ENCODE measurements at regions not wholly inside any gene's neighbourhood (a gene's known extent, or its start where the extent isn't known, plus 50 kb on each side); places are given as distances from the start of the nearest gene placed in this dataset.
A peak's percentile ranks its signal among the peaks of the same experiment; 100 is the strongest.

DNA sequence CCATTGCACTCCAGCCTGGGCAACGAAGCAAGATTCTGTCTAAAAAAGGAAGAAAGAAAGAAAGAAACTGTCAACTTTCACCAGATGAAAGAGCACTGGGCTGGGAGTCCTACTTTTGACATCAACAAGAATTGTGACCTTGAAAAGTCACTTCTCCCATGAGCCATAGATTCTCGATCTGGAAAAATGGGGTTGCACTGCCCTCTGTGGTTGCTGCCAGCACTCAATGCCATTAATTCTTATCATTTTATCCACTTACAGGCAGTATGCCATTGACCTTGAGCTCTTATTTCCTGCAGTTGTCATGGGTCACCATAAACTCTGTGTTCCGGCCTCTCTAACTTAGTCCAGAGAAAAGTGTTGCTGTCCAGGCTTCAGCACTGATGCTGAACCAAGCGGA is 137.2 kb downstream of the NOC3L start:
- Histone ChIP-seq H3K36me3 (replicated peaks in 1 of 2; ENCODE audit: control insufficient read depth in 1 of 2, insufficient read depth in 2 of 2, low read length in 2 of 2) (no peaks in the 10 kb centered on the region), H3K27ac (ENCODE audit: extremely low read length, insufficient read depth, low read length) (no peak overlapping the region), H3K27me3 (ENCODE audit: control insufficient read depth in 1 of 2, insufficient read depth in 2 of 2, low read length in 2 of 2) (no peaks in the 10 kb centered on the region), H3K4me1 (ENCODE audit: insufficient read depth, low read length) (peaks cover 12% of the 10 kb centered on the region), H3K9ac (ENCODE audit: insufficient read depth, low read depth, low read length) (no peak overlapping the region), H3K79me2 (ENCODE audit: insufficient read depth, low read length) (no peaks in the 10 kb centered on the region), H3K4me2 (ENCODE audit: low read depth, low read length) (no peak overlapping the region), H3K9me3 (ENCODE audit: low read length) (no peaks in the 10 kb centered on the region), H2AFZ (ENCODE audit: low read length) (no peak overlapping the region), H3K4me3 (replicated peaks in 1 of 3; ENCODE audit: insufficient read depth in 1 of 3, low read depth in 2 of 3, low read length in 3 of 3) (no peak overlapping the region), H4K20me1 (ENCODE audit: insufficient read depth, low read length) (no peaks in the 10 kb centered on the region)
- POLR2A ChIA-PET: no interaction called here
- TF ChIP-seq ZNF256 (CRISPR knock-in tag; conservative IDR thresholded peaks at IDR 0.05) (no peak), THYN1 (CRISPR knock-in tag; IDR thresholded peaks at IDR 0.05; ENCODE audit: borderline replicate concordance, low read depth) (no peak), ZNF782 (CRISPR knock-in tag; IDR thresholded peaks at IDR 0.05; ENCODE audit: borderline replicate concordance) (no peak), ZNF282 (IDR thresholded peaks at IDR 0.05; ENCODE audit: partially characterized antibody) (no peak), PITX1 (CRISPR knock-in tag; IDR thresholded peaks at IDR 0.05) (no peak), STAG1 (CRISPR knock-in tag; IDR thresholded peaks at IDR 0.05) (peak; percentile 39; the same call in 1 of the 2 replicates), CHD2 (IDR thresholded peaks at IDR 0.05; ENCODE audit: low read depth, low read length) (no peak), RFX5 (IDR thresholded peaks at IDR 0.05; ENCODE audit: low read depth, low read length) (no peak), ZNF431 (CRISPR knock-in tag; IDR thresholded peaks at IDR 0.05; ENCODE audit: borderline replicate concordance, low read depth) (no peak)
- TF ChIP-seq, protein P1, sequence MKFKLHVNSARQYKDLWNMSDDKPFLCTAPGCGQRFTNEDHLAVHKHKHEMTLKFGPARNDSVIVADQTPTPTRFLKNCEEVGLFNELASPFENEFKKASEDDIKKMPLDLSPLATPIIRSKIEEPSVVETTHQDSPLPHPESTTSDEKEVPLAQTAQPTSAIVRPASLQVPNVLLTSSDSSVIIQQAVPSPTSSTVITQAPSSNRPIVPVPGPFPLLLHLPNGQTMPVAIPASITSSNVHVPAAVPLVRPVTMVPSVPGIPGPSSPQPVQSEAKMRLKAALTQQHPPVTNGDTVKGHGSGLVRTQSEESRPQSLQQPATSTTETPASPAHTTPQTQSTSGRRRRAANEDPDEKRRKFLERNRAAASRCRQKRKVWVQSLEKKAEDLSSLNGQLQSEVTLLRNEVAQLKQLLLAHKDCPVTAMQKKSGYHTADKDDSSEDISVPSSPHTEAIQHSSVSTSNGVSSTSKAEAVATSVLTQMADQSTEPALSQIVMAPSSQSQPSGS (CRISPR knock-in tag; IDR thresholded peaks at IDR 0.05): no peak
- TF ChIP-seq, protein P2, sequence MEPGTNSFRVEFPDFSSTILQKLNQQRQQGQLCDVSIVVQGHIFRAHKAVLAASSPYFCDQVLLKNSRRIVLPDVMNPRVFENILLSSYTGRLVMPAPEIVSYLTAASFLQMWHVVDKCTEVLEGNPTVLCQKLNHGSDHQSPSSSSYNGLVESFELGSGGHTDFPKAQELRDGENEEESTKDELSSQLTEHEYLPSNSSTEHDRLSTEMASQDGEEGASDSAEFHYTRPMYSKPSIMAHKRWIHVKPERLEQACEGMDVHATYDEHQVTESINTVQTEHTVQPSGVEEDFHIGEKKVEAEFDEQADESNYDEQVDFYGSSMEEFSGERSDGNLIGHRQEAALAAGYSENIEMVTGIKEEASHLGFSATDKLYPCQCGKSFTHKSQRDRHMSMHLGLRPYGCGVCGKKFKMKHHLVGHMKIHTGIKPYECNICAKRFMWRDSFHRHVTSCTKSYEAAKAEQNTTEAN (CRISPR knock-in tag; conservative IDR thresholded peaks at IDR 0.05): no peak
- TF ChIP-seq, protein P3, sequence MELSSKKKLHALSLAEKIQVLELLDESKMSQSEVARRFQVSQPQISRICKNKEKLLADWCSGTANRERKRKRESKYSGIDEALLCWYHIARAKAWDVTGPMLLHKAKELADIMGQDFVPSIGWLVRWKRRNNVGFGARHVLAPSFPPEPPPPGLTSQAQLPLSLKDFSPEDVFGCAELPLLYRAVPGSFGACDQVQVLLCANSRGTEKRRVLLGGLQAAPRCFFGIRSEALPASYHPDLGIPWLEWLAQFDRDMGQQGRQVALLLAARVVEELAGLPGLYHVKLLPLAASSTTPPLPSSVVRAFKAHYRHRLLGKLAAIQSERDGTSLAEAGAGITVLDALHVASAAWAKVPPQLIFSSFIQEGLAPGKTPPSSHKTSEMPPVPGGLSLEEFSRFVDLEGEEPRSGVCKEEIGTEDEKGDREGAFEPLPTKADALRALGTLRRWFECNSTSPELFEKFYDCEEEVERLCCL (CRISPR knock-in tag; IDR thresholded peaks at IDR 0.05; ENCODE audit: borderline replicate concordance): no peak
- TF ChIP-seq, protein P4, sequence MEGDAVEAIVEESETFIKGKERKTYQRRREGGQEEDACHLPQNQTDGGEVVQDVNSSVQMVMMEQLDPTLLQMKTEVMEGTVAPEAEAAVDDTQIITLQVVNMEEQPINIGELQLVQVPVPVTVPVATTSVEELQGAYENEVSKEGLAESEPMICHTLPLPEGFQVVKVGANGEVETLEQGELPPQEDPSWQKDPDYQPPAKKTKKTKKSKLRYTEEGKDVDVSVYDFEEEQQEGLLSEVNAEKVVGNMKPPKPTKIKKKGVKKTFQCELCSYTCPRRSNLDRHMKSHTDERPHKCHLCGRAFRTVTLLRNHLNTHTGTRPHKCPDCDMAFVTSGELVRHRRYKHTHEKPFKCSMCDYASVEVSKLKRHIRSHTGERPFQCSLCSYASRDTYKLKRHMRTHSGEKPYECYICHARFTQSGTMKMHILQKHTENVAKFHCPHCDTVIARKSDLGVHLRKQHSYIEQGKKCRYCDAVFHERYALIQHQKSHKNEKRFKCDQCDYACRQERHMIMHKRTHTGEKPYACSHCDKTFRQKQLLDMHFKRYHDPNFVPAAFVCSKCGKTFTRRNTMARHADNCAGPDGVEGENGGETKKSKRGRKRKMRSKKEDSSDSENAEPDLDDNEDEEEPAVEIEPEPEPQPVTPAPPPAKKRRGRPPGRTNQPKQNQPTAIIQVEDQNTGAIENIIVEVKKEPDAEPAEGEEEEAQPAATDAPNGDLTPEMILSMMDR (CRISPR knock-in tag; IDR thresholded peaks at IDR 0.05): 0 out of 2 replicates have a peak, but pooled peaks have one; percentile 9
- CTCF ChIA-PET (ENCODE audit: low intra/inter-chr PET ratio, low total read pairs): interaction anchor here (1.3 kb wide), 1 partner anchor 309 kb away, joined by 3 read pairs; no protein-coding TSS in a partner anchor
- BruUV-seq (replicated peaks): no TSS peak
- WGBS (ENCODE audit: low lambda C conversion rate): 48% methylated on average over 4 of the region's 4 CpGs
- in situ Hi-C loops (cut with HindIII; ENCODE audit: extremely low pct_ligation_motif_present, low pct_unique_long_range_greater_than_20kb): no loop called here
- intact Hi-C loops (cut with micrococcal nuclease; ENCODE audit: unreplicated experiment): no loop called here
- DNase-seq (ENCODE audit: low spot score) (no peak), FAIRE-seq (no peak), ATAC-seq (no peak)
